RPMI8226 (cell line): ENCODE measurements at regions not wholly inside any gene's neighbourhood (a gene's known extent, or its start where the extent isn't known, plus 50 kb on each side); places are given as distances from the start of the nearest gene placed in this dataset.

ENCODE experiments used
- DNase-seq: peaks from one replicate; pipeline ENCODE4 v3.0.0-alpha.2; 2015

- no peak for DNase-seq
Observed at GRCh38 chr12:94706250-94706661, 55.9 kb upstream of the TMCC3 start.

DNA sequence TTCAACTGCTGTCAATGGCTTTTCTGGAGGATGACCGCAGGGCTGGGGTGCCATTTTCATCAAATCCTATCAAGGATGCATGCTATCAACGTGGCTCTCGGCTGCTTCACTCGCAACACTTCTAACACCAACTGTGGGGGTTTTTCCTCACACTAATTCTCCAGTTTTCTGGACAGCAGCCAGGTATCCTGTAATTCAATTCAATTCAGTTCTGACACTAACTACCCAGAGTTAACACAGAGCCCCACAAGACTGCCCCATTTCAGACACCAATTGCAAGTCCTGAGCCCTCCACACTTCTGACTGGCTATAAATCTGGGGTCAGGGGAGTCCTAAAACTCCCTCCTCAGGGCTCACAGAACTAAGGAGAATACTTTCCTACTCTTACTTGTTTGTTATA lies 55.3 kb upstream of the TMCC3 start:
- DNase-seq, result no peak

DNA sequence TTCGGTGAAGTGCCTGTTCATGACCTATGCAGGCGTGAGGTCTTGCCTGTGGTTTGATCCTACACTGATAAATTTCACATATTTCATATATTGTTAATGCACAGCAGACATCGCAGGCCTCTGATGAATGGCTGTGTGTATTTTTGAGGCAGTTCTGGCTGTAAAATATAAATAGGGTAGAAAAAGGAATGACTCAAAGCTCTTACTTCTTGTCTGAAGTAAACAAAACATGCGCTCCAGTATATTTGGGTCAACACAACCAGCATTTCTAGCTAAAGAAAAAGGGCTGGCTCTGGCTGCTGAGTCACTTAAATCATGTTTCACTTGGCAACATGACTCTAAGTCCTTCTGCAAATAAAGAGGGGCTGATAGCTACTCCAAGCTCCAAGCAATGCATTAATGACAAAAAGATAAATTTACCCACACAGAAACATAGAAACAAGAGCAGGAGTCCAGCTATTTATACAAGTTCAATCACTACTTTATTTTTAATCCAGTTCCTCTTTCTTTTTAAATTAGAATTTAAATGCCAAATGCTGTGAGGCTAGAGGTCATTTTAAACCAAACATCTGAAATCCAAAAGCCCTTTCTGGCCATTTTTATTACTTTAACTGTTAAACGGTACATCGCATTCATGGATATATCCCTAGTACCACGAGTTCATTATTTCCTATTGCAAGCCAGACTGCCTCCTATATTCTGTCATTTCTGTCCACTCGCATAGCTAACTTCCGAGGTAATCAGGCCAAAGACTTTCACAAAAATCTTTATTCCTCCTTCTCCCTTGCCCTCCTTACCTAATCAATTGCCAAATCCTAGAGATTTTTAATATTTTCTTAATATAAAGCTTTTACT lies 54.3 kb upstream of the TMCC3 start:
- DNase-seq, result no peak

- DNase-seq, result no peak
Observed at GRCh38 chr12:94702696-94703095, 52.3 kb upstream of the TMCC3 start.

GRCh38 chr12:94701711-94702110 lies 51.4 kb upstream of the TMCC3 start:
- no peak for DNase-seq

DNA sequence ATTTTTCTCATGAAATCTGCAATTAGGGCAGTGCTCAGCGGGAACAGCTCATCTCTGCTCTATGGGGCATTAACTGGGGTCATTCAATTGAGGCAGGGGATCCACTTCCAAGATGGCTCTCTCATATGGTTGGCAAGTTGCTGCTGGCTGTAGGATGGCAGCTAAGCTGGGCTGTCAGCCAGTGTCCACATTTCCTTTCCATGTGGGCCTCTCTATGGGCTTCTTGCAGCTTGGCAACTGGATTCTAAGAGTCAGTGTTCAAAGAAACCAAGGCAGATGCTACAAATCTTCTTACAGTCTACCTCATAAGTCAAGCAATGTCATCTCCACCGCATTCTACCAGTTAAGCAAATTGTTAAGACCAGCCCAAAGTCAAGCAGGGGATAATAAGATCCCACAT lies 50.3 kb upstream of the TMCC3 start:
- DNase-seq, result no peak
